ENCODE measurements at regions not wholly inside any gene's neighbourhood (a gene's known extent, or its start where the extent isn't known, plus 50 kb on each side); places are given as distances from the start of the nearest gene placed in this dataset.

GRCh38 chr4:83974111-83974780 lies 438.3 kb downstream of the GPAT3 start:
- H3K36me3 Mint-ChIP-seq (ENCODE audit: low read depth): no peaks in the 10 kb centered on the region
- H3K4me1 Mint-ChIP-seq (ENCODE audit: low read depth): no peaks in the 10 kb centered on the region
- peaks cover 14% of the 10 kb centered on the region for H3K27me3 Mint-ChIP-seq
- Histone ChIP-seq H3K27me3 (ENCODE audit: control insufficient read depth in 1 of 2, insufficient read depth in 2 of 2, low read length in 2 of 2) (no peaks in the 10 kb centered on the region), H3K27ac (ENCODE audit: low read depth in 1 of 2, low read length in 2 of 2) (no peak overlapping the region), H3K36me3 (ENCODE audit: insufficient read depth, low read length) (no peaks in the 10 kb centered on the region), H3K4me1 (ENCODE audit: insufficient read depth, low read length) (no peaks in the 10 kb centered on the region), H3K9me3 (ENCODE audit: control insufficient read depth in 1 of 2, insufficient read depth in 1 of 2, low read length in 2 of 2) (no peaks in the 10 kb centered on the region), H3K4me3 (ENCODE audit: low read length) (no peak overlapping the region)
- POLR2A ChIA-PET: no interaction called here
- H3K27ac Mint-ChIP-seq: no peak overlapping the region
- CTCF ChIA-PET: no interaction called here
- H3K9me3 Mint-ChIP-seq: no peaks in the 10 kb centered on the region
- ATAC-seq (ENCODE audit: poor library complexity): no peak
- intact Hi-C loops (cut with DNase I, micrococcal nuclease): no loop called here
- no peak for TF ChIP-seq CTCF (IDR thresholded peaks at IDR 0.05)
- no peak for DNase-seq
- no peak overlapping the region for H3K4me3 Mint-ChIP-seq

GRCh38 chr4:83964996-83965541 lies 429.2 kb downstream of the GPAT3 start:
- DNase-seq: peak in 2 of 14 experiments; percentile 1 to 2
- Mint-ChIP-seq H3K4me1 (ENCODE audit: low read depth) (no peaks in the 10 kb centered on the region), H3K4me3 (no peak overlapping the region), H3K27ac (no peak overlapping the region), H3K36me3 (ENCODE audit: low read depth) (no peaks in the 10 kb centered on the region), H3K9me3 (no peaks in the 10 kb centered on the region), H3K27me3 (no peaks in the 10 kb centered on the region)
- ATAC-seq (ENCODE audit: poor library complexity): no peak
- no peak for TF ChIP-seq CTCF (IDR thresholded peaks at IDR 0.05)
- ChIA-PET CTCF (no interaction called here), POLR2A (no interaction called here)
- intact Hi-C loops (cut with DNase I, micrococcal nuclease): no loop called here
- H3K27me3 ChIP-seq (ENCODE audit: control insufficient read depth in 1 of 2, insufficient read depth in 2 of 2, low read length in 2 of 2): no peaks in the 10 kb centered on the region
- H3K4me1 ChIP-seq (ENCODE audit: insufficient read depth, low read length): no peaks in the 10 kb centered on the region
- H3K36me3 ChIP-seq (ENCODE audit: insufficient read depth, low read length): no peaks in the 10 kb centered on the region
- H3K4me3 ChIP-seq (ENCODE audit: low read length): no peak overlapping the region
- H3K27ac ChIP-seq (ENCODE audit: low read depth in 1 of 2, low read length in 2 of 2): no peak overlapping the region
- H3K9me3 ChIP-seq (ENCODE audit: control insufficient read depth in 1 of 2, insufficient read depth in 1 of 2, low read length in 2 of 2): peaks cover 0 to 9% of the 10 kb centered on the region in 2 experiments

GRCh38 chr4:83962492-83962891 lies 426.6 kb downstream of the GPAT3 start:
- ATAC-seq (ENCODE audit: poor library complexity) (no peak), DNase-seq (no peak)
- no peaks in the 10 kb centered on the region for H3K4me1 ChIP-seq (ENCODE audit: insufficient read depth, low read length)
- intact Hi-C loops (cut with DNase I, micrococcal nuclease): no loop called here
- CTCF ChIA-PET: no interaction called here
- H3K4me1 Mint-ChIP-seq (ENCODE audit: low read depth): no peaks in the 10 kb centered on the region
- no peaks in the 10 kb centered on the region for H3K27me3 ChIP-seq (ENCODE audit: control insufficient read depth in 1 of 2, insufficient read depth in 2 of 2, low read length in 2 of 2)
- no peak overlapping the region for H3K27ac ChIP-seq (ENCODE audit: low read depth in 1 of 2, low read length in 2 of 2)
- no peak overlapping the region for H3K4me3 Mint-ChIP-seq
- H3K4me3 ChIP-seq (ENCODE audit: low read length): no peak overlapping the region
- POLR2A ChIA-PET: no interaction called here
- H3K27ac Mint-ChIP-seq: no peak overlapping the region
- no peak for TF ChIP-seq CTCF (IDR thresholded peaks at IDR 0.05)
- H3K9me3 ChIP-seq (ENCODE audit: control insufficient read depth in 1 of 2, insufficient read depth in 1 of 2, low read length in 2 of 2): peaks cover 0 to 13% of the 10 kb centered on the region in 2 experiments
- no peaks in the 10 kb centered on the region for H3K27me3 Mint-ChIP-seq
- no peaks in the 10 kb centered on the region for H3K36me3 Mint-ChIP-seq (ENCODE audit: low read depth)
- no peaks in the 10 kb centered on the region for H3K36me3 ChIP-seq (ENCODE audit: insufficient read depth, low read length)
- no peaks in the 10 kb centered on the region for H3K9me3 Mint-ChIP-seq
